GM12874 (cell line): ENCODE measurements at regions not wholly inside any gene's neighbourhood (a gene's known extent, or its start where the extent isn't known, plus 50 kb on each side); places are given as distances from the start of the nearest gene placed in this dataset.

Source experiments
- TF ChIP-seq, protein P1 (sequence below): IDR thresholded peaks from 2 replicates; pipeline ENCODE4 v1.5.1; 2011; ENCODE audit warnings: low read depth, mild to moderate bottlenecking, control low read depth, low read length, moderate library complexity; ENCODE audit not compliant: insufficient read depth

GRCh38 chr12:107567876-107568619 lies 117.6 kb upstream of the PWP1 start:
- TF ChIP-seq, protein P1, sequence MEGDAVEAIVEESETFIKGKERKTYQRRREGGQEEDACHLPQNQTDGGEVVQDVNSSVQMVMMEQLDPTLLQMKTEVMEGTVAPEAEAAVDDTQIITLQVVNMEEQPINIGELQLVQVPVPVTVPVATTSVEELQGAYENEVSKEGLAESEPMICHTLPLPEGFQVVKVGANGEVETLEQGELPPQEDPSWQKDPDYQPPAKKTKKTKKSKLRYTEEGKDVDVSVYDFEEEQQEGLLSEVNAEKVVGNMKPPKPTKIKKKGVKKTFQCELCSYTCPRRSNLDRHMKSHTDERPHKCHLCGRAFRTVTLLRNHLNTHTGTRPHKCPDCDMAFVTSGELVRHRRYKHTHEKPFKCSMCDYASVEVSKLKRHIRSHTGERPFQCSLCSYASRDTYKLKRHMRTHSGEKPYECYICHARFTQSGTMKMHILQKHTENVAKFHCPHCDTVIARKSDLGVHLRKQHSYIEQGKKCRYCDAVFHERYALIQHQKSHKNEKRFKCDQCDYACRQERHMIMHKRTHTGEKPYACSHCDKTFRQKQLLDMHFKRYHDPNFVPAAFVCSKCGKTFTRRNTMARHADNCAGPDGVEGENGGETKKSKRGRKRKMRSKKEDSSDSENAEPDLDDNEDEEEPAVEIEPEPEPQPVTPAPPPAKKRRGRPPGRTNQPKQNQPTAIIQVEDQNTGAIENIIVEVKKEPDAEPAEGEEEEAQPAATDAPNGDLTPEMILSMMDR, result no peak

DNA sequence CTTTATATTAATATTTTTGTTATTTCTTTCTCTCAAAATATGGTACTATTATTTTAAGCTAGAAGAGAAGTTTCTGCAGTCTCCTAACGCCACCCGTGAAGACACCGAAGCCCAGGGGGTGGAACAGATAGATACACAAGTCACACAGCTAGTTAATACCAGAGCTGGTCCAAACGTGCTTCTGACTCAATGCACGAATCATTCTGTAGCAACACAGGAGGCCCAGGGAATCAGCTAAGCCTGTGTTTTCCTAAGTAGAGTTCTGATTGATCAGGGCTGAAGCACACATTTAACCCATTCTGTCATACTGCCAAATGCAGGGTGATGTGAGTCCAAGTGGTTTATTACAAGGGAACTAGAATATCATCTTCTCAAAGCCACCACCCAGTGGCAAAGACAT lies 116.9 kb upstream of the PWP1 start:
- TF ChIP-seq, protein P1, result no peak

DNA sequence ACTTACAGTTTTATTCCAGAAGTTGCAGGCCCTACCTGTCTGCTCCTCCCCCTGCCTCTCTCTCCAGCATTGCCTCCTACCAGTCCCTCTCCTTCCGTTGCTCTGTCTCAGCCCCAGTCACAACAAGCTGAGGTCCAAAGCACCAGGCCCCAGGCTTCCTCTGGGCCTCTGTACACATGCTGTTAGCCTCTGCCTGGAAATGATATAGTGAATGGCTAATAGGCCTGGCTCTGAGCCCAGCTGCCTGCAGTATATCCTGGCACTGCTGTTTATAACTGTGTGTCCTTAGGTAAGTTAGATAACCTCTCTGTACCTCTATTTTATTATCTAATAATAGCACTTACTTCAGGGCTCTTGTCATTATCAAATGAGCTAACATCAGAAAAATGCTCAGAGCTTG lies 114.9 kb upstream of the PWP1 start:
- TF ChIP-seq, protein P1, result no peak

DNA sequence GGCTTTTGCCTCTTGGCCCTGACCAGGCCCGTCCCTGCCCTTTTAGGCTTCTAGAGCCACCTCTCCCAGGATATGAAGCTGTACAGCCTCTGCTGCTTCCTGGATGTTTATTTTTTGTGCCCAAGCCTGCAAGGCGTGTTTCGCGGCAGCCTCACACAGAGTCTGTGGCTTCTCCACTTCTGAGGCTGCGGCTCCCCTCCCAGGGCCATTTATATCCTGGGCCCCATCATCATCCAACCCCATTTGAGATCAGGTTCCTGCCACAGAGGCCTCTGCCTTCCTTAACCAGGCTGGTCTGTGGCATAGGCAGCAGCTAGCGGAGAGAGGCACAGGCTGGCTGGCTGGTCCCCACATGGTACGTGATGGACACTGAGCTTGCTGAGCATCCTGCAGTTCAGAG lies 114.1 kb upstream of the PWP1 start:
- TF ChIP-seq, protein P1, result no peak

DNA sequence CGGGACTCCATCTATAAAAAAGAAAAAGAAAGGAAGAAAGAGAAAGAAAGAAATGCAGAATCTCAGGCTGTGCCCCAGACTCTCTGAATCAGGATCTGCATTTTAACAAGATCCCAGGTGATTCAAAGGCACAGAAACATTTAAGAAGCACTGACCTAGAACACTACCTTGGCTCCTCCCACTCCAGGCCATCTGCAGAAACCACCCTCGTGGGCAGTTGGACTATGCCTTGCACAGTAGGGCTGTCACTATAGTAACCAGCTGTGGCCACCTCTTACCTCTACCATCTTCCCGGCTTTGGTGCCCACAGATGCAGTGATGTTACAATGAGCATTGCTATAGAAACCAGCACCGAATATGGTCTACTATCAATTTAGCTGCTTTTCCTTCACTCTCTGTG lies 110.9 kb upstream of the PWP1 start:
- TF ChIP-seq, protein P1, result no peak

GRCh38 chr12:107580750-107581618 lies 104.6 kb upstream of the PWP1 start:
- TF ChIP-seq, protein P1, result no peak

DNA sequence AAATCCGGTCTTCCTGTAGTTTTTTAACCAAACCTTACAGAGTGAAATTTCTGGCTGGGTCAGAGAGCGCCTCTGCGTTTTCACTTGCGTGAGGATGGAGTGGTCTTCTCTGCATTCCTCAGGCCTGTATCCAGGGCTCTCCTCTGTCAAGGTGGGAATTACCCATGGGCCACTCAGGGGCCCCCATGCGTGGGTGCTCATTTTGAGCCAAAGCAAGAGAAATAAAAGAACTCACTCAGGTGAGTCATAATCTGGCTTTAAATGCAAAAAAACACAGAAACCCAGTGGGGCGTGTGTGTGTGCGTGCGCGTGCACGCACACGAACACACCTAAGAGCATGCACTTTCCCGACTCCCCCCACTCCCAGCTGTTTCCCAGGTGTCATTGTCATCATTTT lies 104.0 kb upstream of the PWP1 start:
- TF ChIP-seq, protein P1, result no peak
